HG03097 (cell line): ENCODE measurements at regions not wholly inside any gene's neighbourhood (a gene's known extent, or its start where the extent isn't known, plus 50 kb on each side); places are given as distances from the start of the nearest gene placed in this dataset.

Experiments
- ATAC-seq: cut with Tn5 transposase; IDR thresholded peaks from one replicate; pipeline ENCODE4 v1.9.1; 2021; ENCODE audit not compliant: unreplicated experiment, low FRiP score

DNA sequence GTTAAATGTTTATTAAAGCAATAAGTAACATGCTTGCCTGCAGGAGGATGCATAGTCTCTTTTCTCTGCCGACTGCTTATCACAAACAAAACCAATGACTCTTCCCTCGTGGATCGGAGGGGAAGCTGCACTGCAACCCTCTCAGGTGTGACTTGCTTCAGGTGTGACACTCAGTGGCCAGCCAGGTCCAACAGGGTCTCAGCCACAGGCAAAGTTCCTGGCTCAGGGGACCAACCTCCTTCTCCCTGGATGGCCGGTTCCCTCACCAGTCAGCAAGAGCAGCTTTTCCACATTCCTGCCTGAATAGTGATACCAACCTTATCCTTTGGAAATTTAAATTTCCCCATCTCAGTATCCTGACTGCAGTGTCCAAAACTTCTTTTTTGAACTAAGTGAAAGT is 383.5 kb downstream of the CMPK2 start:
- ATAC-seq = no peak

DNA sequence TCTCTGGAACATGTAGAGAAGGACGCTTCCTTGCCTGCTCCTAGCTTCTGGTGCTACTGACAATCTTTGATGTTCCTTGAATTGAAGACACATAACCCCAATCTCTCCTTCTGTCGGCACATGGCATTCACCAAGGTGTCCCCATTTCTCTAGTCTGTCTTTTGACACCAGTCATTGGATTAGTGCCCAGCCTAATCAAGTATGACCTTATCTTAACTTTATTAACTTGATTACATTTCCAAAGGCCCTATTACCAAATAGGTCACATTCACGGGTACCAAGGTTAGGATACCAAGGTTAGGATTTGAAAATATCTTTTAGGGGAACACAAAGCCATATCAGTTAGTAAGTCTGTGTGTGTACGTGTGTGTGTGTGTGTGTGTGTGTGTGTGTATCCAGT is 377.9 kb downstream of the CMPK2 start:
- no peak for ATAC-seq

DNA sequence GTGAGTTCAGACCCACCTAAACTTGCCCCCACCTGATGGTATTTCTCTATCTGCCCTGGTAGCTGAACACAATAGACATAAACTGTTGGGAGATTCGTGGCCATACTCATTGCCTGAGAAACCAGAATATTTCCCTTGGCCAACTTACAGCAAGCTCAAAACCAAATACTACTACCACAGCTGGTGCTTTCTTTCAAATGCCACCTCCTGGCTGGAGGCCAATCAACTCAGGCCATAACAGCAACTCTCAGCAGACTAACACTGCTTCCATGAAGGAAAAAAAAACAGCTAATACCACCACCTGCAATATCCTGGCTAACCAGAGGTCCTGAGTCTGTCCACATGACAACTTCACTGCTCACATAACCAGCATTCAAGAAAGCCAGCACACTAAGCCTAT is 373.1 kb downstream of the CMPK2 start:
- ATAC-seq = no peak

DNA sequence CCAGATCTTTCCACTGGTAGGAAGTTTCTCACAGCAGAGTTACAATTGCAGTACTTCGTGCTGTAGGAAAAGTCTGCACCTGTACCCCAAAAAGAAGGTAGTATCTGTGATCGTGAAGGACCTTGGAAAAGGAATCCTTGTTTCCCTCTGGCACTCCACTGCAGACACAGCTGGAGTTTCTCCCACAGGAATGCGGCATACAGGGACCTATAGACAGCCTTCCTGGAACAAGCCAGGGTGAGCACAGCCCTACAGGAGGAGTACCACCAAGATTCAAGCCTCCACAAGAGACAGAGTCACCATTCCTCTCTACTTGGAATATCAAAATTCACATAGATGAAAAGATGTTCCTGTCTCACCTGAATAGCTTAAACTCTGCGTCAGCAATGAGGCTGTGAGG is 372.4 kb downstream of the CMPK2 start:
- no peak for ATAC-seq

DNA sequence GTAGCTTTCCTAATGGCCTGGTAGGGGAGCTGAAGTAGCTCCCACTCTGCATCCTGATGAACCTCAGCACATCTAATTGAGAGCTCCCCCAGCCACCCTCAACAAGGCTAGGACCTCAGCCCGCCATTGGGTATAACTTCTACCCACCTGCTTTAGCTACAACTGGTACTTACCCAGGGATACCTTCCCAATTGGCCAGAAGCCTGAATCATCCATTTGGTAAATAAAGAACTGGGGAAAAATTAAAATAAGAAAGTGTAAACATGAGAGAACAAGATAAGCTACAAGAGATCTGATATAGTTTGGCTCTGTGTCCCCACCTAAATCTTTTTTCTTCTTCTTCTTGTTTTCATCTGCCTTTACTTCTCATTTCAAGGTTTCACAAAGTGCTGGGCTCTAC is 372.0 kb downstream of the CMPK2 start:
- no peak for ATAC-seq

DNA sequence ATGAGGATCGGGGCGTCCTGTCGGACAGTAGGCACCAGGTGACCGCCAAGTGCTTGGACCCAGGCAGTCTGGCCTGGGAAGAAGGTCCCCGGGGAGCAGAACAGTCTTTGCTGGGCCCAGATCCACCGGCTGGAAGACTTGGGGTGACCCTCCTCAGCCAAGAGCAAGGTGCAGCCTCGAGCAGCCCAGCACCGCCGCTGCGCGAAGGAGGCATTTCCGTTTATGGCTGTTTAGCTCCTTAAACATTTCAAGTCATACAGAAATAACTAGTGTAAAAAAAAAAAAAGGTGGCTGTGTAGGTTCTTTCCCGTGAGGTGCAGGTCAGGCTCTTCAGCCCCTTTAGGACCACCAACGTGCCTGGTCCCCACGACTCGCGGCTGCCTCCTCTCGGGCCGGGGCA is 370.2 kb downstream of the CMPK2 start:
- no peak for ATAC-seq

DNA sequence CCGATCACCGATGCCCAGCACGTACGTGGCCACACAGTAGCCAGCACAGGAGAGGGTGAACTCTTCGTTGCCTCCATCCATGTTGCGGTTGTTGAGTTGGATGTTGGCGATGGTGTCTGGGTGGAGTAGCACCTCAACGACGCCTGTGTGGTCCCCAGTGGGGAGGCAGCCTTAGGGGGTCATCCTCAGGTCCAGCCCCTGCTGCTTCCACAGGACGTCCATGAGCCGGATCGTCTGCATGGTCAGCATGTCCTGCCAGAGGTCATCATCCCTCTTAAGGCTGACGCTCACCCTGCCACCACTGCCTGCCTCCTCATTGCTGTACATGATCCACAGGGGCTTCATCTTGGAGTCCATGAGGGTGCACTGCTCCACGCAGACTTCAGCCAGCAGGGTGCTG is 369.3 kb downstream of the CMPK2 start:
- ATAC-seq = no peak

DNA sequence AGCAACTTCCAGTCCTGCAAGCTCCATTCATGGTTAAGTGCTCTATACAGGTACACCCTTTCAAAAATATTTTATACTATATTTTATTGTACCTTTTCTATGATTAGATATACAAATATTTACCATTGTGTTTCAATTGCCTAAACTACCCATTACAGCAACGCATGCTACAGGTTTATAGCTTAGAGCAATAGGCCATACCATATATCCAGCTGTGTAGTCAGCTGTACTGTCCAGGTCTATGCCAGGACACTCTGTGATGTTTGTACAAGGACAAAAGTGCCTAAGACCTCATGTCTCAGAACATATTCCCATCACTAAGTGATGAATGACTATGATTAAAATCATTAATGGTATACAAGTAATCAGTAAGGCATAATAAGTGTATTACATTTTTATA is 368.7 kb downstream of the CMPK2 start:
- no peak for ATAC-seq

DNA sequence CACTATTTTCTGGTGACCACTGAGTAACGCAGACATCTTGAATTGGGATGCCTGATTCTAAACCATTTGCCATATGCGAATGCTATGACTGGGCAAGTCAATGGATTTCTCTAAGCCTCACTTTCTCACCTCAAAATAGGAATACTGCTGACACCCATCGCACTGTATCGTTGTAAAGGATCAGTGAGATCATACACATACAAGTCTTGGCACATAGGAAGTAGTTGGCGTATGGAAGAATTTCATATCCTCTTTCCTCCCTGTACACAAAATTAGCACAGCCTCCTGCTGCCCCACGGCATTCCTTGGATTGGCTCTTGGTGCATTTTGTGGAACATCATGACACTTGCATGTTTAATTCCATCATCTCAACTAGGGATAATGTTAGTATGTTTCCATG is 366.9 kb downstream of the CMPK2 start:
- no peak for ATAC-seq

DNA sequence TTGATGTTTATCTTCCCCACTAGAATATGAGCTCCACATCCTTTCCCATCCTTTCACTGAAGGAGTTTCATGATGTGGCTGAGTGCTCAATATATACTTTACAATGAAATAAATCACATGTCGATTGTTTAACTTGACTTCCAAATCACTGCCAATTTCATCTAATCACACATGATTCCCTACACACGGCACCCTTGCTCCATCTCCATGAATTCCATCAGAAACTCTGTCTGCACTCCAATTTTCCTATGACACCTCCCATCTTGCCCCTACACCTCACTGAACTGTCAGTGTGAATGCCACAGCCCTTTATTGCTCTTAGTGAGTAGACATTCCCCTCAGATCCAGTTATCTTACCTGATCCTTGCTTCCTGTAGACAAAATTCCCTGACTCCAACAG is 366.0 kb downstream of the CMPK2 start:
- ATAC-seq = no peak

DNA sequence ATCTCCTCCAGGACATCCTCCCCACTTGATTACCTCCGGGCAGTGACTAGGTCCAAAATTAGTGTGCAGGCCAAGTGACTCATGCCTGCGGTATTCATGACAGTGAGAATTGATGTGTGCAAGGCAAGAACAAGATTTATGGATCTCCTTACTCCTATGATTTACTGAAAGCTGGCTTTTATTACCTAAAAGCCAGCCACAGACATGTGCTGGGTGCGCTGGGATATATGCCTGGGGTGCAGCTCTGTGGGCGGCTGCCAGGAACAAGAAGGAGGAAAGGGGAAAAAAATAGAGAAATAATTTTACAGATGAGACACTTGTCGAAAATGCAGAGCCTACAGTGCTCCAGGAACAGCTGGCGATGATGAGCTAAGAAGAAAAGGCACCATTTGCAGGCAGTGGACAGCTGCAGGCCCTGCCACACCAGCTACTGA is 359.3 kb downstream of the CMPK2 start:
- no peak for ATAC-seq

DNA sequence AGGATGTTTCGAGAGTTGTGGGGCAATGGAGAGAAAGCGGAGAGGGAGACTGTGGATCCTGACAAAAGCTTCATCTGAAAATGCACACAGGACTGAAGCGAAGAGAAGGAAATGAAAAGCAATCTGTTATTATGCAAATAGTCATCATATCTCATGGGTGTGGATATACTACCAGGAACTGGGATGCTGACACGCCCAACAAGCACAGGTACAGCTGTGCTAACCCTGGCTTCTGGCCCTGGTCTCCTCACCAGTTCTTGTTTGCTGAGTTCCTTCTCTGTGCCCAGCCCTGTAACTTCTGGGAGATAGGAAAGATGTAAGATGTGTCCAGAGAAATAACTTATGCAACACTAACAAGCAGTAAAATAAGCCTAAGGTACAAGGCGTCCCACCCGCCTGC is 358.8 kb downstream of the CMPK2 start:
- ATAC-seq = no peak

DNA sequence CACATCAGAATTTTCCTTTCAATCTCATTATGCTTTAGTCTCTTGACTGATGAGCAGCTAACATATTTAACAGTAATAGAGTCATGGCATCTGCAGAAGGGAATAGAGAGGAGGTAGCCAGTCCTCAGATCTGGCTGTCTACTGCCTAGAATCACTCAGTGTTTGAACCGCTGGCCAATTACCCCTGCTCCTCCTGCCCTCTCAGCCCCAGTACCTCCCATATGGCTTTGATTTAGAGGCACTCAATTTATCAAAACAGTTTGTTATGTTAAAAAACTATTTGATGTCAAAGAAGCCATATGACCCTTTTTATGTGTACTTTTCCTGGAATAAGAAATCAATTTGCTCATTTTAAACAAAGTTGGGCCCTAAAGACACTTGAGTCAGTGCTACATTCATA is 355.2 kb downstream of the CMPK2 start:
- ATAC-seq = no peak

DNA sequence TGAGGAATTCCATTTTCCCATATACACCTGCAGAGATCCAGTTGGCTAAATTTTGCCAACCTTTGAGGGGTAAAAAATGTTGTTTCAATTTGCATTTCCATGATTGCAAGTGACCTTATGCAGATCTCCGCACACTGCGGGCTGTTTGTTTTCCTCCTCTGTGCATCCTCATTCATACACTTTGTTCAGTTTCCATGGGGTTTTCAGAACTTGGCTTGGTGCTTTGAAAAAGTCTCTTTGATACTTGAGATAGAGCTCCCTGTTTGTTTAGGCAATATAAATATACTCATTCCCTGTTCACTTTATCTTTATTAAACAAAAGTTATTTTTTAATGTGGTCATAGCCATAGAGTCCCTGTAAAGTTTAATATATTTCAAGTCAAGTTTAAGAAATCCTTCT is 353.1 kb downstream of the CMPK2 start:
- no peak for ATAC-seq

DNA sequence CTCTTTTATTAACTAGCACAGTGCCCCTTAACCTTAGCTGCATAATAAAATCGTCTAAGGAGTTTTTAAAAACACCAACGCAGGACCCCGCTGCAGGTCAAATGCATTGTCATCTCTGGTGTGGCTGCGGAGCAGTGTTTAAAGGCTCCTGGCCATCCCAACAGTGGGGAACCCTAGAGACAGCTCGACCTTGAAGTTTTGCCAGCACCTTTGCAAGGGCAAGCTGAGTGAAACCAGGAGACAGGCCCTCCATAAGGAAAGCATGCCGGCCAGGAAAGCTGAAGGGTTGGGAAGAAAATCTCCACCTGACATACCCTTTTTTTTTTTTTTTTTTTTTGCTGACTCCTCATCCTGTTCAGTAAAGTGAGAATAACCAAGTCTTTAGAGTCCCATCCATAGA is 349.0 kb downstream of the CMPK2 start:
- no peak for ATAC-seq

DNA sequence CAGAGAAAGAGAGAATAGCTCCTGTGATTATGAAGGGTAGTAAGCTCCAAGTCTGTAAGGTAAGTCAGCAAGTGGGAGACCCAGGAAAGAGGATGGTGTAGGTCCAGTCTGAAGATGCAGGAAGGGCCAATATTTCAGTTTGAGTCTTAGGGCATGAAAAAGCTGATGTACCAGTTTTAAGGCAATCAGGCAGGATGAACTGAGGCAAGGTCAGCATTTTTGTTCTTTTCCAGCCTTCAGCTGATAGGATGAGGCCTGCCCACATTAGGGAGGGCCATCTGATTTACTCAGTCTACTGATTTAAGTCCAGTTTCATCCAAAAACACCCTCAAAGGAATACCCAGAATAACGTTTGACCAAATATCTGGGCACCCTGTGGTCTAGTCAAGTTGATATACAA is 347.3 kb downstream of the CMPK2 start:
- no peak for ATAC-seq

DNA sequence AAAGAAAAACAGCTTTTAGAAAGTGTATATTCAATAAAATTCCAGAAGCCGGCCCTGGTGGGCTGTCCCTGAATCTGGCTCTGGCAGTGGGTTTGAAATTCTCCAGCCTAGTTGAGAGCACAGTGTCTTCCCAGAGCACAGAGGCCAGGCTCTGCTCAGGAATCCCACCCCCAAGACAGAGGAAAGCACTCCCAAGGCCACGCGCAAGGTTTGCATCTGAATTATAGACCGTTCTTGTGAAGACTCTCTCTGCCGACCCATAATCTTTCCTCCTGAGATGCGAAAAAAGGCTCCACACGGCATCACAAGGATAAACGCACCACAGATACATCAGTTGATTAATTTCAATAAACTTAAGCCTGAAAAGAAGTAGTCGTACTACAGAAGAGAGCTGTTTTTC is 342.2 kb downstream of the CMPK2 start:
- ATAC-seq = no peak

DNA sequence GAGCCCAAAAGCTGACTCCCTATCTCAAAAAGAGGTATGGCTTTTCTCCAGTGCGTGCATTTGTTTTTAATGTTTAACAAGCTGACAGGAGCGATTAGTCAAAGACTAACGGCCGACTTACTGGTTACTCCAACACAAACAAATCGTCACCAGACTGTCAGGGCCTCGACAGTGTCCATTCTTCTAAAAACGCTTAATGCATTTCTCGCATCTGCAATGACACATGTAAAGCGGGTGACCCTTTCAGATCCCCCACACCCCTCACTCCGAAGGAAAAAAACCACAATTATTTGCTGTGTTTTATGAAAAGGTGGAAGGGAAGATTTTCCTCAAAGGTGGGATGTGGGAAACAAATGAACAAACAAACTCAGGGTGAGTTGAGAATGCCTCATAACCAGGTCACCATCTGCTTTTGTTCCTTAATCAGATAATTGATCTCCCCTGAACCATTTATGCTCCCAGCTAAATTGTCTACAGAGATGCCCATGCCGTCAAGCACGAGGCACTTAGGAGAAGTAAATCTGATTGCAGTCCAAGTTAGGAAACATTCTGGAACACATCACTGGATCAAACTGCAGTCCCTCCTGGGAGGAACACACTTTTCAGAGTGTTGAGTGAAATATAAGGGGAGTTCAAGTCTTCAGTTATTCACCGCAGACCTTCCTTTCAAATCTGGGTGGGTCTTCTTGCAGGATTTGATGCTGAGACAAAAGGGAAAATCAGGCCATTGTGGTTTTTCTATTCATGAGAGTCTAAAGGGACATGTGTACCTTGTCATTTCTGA is 340.8 kb downstream of the CMPK2 start:
- ATAC-seq = no peak

DNA sequence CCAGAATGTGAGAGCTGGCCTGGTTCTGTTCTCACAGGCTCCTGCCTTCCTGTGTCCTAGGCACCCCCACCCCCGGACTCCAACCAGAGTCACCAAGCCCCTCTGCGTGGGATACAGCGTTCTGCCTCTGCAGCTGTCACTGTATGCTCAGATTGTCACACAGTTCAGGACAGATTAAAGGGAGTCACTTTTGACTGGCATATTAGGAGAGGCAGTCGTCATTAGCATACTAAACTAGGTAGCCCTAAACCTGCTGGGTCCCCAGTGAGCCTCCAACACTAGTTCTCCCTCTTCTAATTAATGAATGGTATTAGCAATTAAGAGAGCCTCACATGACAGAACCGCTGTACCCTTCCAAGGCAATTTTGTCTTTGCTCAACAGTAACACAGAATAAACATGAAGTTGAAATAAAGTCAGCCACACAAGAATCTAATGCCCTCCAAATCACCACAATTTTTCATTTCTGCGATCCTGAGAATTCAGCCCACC is 340.2 kb downstream of the CMPK2 start:
- ATAC-seq = no peak

DNA sequence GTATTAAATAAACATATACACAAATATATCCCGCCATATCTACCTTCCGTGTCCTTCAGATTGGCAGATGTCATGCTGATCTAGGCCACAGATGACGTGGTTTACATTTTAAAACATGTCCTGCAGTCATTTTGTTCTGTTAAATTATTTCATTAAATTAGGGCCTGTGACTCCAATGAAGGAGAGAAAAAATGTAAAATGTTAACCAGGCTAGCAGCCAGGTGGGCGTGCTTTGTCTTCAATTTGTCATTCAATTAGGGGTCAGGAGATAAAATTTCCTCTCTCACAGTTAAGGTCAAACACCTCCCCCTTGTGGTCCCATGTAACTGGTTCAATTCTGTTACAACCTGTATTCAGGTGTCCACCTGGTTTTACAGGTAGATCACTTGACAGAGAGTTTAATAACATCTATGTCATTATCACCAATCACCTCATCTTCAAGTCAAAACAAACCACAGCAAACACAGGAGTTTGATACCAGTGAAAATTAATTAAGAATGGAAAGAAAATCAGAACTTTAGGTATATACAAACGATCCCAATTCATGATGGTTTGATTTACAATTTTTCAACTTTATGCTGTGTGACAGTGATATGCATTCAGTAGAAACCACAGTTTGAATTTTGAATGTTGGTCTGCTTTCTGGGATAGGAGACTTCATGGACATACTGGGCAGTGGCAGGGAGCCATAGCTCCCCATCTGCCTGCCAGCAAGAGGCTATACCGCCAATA is 339.4 kb downstream of the CMPK2 start:
- no peak for ATAC-seq

DNA sequence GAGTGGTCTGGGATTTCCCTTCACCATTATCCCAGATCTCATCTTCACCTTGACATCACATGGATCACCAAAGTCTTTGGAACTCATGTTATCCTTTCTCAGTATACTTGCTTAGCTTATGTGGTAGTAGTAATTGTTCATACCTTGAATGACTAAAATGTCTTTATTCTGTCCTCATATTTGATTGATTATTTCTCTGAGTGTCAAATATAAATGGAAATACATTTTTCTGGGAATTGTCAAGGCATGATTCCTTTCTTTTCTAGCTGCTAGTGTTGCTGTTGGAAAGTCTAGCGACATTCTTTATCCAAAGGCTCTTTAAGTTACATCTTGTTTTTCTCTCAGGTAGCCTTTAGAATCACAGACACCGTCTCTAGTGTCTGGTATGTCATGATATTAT is 334.4 kb downstream of the CMPK2 start:
- no peak for ATAC-seq

DNA sequence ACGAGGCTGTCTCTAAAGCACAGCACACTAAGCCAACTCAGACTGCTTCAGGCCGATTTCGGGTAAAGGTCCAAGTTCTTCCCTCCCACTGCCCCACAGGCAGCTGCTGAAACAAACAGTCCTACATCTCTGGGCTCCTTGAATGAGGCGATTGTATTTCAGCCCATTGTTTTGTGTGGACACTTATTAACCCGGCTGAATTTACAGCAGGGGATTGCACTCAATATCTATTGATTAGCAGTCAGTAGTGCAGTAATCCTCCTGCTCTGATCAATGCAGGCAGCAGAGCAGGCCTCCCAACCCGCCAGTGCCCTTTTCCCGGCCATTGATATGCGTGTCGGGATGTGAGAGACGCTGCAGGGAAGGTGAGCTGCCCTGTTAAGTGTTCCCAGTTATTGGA is 330.1 kb downstream of the CMPK2 start:
- ATAC-seq = no peak
